Vagina (tissue), 2 donors: ENCODE measurements at regions not wholly inside any gene's neighbourhood (a gene's known extent, or its start where the extent isn't known, plus 50 kb on each side); places are given as distances from the start of the nearest gene placed in this dataset.

ENCODE experiments used
- POLR2A ChIP-seq, 2 donors: fragments of 450-650 bp; IDR thresholded peaks; one replicate each; pipeline ENCODE4 v1.6.1; 2017; ENCODE audit warnings: antibody characterized with exemption in 2 of 2, mild to moderate bottlenecking in 2 of 2, moderate library complexity in 2 of 2
- POLR2AphosphoS5 ChIP-seq, 2 donors: sonication (generic); formaldehyde crosslinking; IDR thresholded peaks; one replicate each; pipeline ENCODE4 v1.9.0; 2017; ENCODE audit warnings: antibody characterized with exemption in 2 of 2, mild to moderate bottlenecking in 2 of 2, low read depth in 1 of 2; ENCODE audit not compliant: insufficient read depth in 1 of 2

GRCh38 chr15:46471096-46471495 lies 836.3 kb downstream of the SQOR start:
- no peak for TF ChIP-seq POLR2AphosphoS5 (IDR thresholded peaks at IDR 0.05; ENCODE audit: insufficient read depth in 1 of 2, low read depth in 1 of 2)
- no peak for TF ChIP-seq POLR2A (IDR thresholded peaks at IDR 0.05)
